HG02885 (cell line): ENCODE measurements at regions not wholly inside any gene's neighbourhood (a gene's known extent, or its start where the extent isn't known, plus 50 kb on each side); places are given as distances from the start of the nearest gene placed in this dataset.
"Not testable (repeated sequence)": the region's sequence is repeated elsewhere in the genome, so short reads cannot be mapped to it uniquely, and the experiment has no call there.

ENCODE experiments used
- ATAC-seq: cut with Tn5 transposase; IDR thresholded peaks from one replicate; pipeline ENCODE4 v1.9.1; 2021; ENCODE audit warnings: mild to moderate bottlenecking; ENCODE audit not compliant: unreplicated experiment, poor library complexity

GRCh38 chr17:64730023-64730422, 67.9 kb upstream of the SMURF2 start:
- not testable (repeated sequence) for ATAC-seq

- no peak for ATAC-seq
These were observed 67.1 kb upstream of the SMURF2 start for GRCh38 chr17:64729201-64729600.

GRCh38 chr17:64728041-64728695, 66.1 kb upstream of the SMURF2 start:
- ATAC-seq = no peak

- ATAC-seq = not testable (repeated sequence)
These were observed 63.9 kb upstream of the SMURF2 start for GRCh38 chr17:64726025-64726424.

GRCh38 chr17:64724246-64724645, 62.1 kb upstream of the SMURF2 start:
- ATAC-seq = not testable (repeated sequence)

- ATAC-seq = no peak
These were observed 61.7 kb upstream of the SMURF2 start for GRCh38 chr17:64723781-64724180.

- ATAC-seq = not testable (repeated sequence)
These were observed 59.4 kb upstream of the SMURF2 start for GRCh38 chr17:64721556-64721955.

GRCh38 chr17:64720253-64720652, 58.1 kb upstream of the SMURF2 start:
- ATAC-seq = not testable (repeated sequence)

- not testable (repeated sequence) for ATAC-seq
These were observed 57.4 kb upstream of the SMURF2 start for GRCh38 chr17:64719517-64719916.

- ATAC-seq = not testable (repeated sequence)
These were observed 56.7 kb upstream of the SMURF2 start for GRCh38 chr17:64718816-64719215.

GRCh38 chr17:64718058-64718457, 56.0 kb upstream of the SMURF2 start:
- ATAC-seq = no peak

- ATAC-seq = not testable (repeated sequence)
These were observed 54.4 kb upstream of the SMURF2 start for GRCh38 chr17:64716496-64716895.

- not testable (repeated sequence) for ATAC-seq
These were observed 51.7 kb upstream of the SMURF2 start for GRCh38 chr17:64713786-64714185.

- ATAC-seq = not testable (repeated sequence)
These were observed 50.6 kb upstream of the SMURF2 start for GRCh38 chr17:64712557-64713351.
